ENCODE measurements at regions not wholly inside any gene's neighbourhood (a gene's known extent, or its start where the extent isn't known, plus 50 kb on each side); places are given as distances from the start of the nearest gene placed in this dataset.

DNA sequence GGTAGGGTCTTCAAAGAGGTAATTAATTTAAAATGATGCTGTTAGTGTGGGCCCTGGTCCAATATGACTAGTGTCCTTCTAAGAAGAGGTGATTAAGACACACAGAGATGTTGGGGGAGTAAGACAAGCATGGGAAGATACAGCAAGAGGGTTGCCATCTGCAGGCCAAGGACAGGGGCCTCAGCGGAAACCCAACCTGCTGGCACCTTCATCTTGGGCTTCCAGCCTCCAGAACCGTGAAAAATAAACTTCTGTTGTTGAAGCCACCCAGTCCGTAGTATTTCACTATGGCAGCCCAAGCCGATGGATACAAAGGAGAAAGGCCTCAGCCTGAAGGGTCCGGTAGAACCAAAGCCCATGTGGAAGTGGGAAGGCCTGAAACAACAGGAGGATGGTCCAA is 161.7 kb upstream of the UBE2E1 start:
- H3K23ac ChIP-seq (ENCODE audit: low read length): no peak overlapping the region
- H3K9me3 ChIP-seq (ENCODE audit: insufficient read depth, low read depth, low read length): no peaks in the 10 kb centered on the region
- no peak overlapping the region for H4K12ac ChIP-seq (ENCODE audit: low read depth, low read length)
- H3K4me2 ChIP-seq (ENCODE audit: low read length): no peak overlapping the region
- no peak for DNase-seq
- H3K18ac ChIP-seq (ENCODE audit: low read length): no peak overlapping the region
- no peak overlapping the region for H2AK5ac ChIP-seq (ENCODE audit: low read length)
- no peak overlapping the region for H3K14ac ChIP-seq (ENCODE audit: low read length)
- no peaks in the 10 kb centered on the region for H3K27me3 ChIP-seq (ENCODE audit: insufficient read depth, low read length)
- H4K91ac ChIP-seq (ENCODE audit: low read depth, low read length): no peak overlapping the region
- H3K36me3 ChIP-seq (ENCODE audit: control insufficient read depth in 1 of 2, insufficient read depth in 2 of 2, low read length in 2 of 2): no peaks in the 10 kb centered on the region
- H3K4me3 ChIP-seq (ENCODE audit: low read depth, low read length): no peak overlapping the region
- H3K27ac ChIP-seq (ENCODE audit: low read depth, low read length): no peak overlapping the region
- no peak overlapping the region for H2BK12ac ChIP-seq (ENCODE audit: low read length)
- no peak overlapping the region for H2AFZ ChIP-seq (ENCODE audit: insufficient read depth, low read length, poor library complexity)
- peaks cover 0 to 2% of the 10 kb centered on the region in 2 experiments for H3K4me1 ChIP-seq (ENCODE audit: control insufficient read depth in 1 of 2, insufficient read depth in 2 of 2, low read length in 2 of 2)
- H3K79me1 ChIP-seq (ENCODE audit: low read length): no peaks in the 10 kb centered on the region
- H3K4ac ChIP-seq (ENCODE audit: low read depth, low read length): no peak overlapping the region
- H4K8ac ChIP-seq (ENCODE audit: low read depth, low read length): no peak overlapping the region
- H3K79me2 ChIP-seq (ENCODE audit: control insufficient read depth, insufficient read depth, low read length, poor library complexity): no peaks in the 10 kb centered on the region
- H3K9ac ChIP-seq (ENCODE audit: low read length): no peak overlapping the region
- H2BK5ac ChIP-seq (ENCODE audit: low read depth, low read length, poor library complexity): no peak overlapping the region
- no CpG with 5 or more reads among the region's 5 CpGs for WGBS (ENCODE audit: extremely low coverage, insufficient coverage, insufficient read length)
- no peak overlapping the region for H2BK120ac ChIP-seq (ENCODE audit: insufficient read depth, low read length, poor library complexity)

DNA sequence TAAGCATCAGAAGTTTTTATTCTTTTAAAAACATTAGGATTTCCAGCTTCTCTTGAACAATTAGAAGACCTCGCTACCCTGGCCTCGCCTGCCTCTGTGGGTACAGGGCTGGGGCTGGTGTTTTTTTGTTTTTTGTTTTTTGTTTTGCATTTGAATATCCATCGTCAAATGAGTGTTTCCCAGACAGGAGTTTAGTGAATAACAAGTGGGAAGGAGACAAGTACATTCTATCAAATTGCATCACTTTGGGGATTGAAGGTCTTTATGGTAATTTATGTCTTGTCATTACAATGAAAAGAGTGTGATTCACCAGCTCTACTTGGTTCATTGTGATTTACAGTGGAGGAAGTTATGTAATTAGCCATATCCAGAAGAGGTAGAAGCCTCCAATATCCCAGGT is 161.1 kb upstream of the UBE2E1 start:
- no peak overlapping the region for H3K23ac ChIP-seq (ENCODE audit: low read length)
- peaks cover 0 to 2% of the 10 kb centered on the region in 2 experiments for H3K4me1 ChIP-seq (ENCODE audit: control insufficient read depth in 1 of 2, insufficient read depth in 2 of 2, low read length in 2 of 2)
- no peak overlapping the region for H4K8ac ChIP-seq (ENCODE audit: low read depth, low read length)
- no peak overlapping the region for H2BK12ac ChIP-seq (ENCODE audit: low read length)
- no peaks in the 10 kb centered on the region for H3K79me1 ChIP-seq (ENCODE audit: low read length)
- no peak overlapping the region for H3K4ac ChIP-seq (ENCODE audit: low read depth, low read length)
- H3K36me3 ChIP-seq (ENCODE audit: control insufficient read depth in 1 of 2, insufficient read depth in 2 of 2, low read length in 2 of 2): no peaks in the 10 kb centered on the region
- no peak overlapping the region for H3K18ac ChIP-seq (ENCODE audit: low read length)
- no peaks in the 10 kb centered on the region for H3K79me2 ChIP-seq (ENCODE audit: control insufficient read depth, insufficient read depth, low read length, poor library complexity)
- no CpG with 5 or more reads among the region's 3 CpGs for WGBS (ENCODE audit: extremely low coverage, insufficient coverage, insufficient read length)
- no peak overlapping the region for H3K9ac ChIP-seq (ENCODE audit: low read length)
- no peak overlapping the region for H3K4me2 ChIP-seq (ENCODE audit: low read length)
- no peak overlapping the region for H4K91ac ChIP-seq (ENCODE audit: low read depth, low read length)
- H2AFZ ChIP-seq (ENCODE audit: insufficient read depth, low read length, poor library complexity): no peak overlapping the region
- no peaks in the 10 kb centered on the region for H3K27me3 ChIP-seq (ENCODE audit: insufficient read depth, low read length)
- H3K14ac ChIP-seq (ENCODE audit: low read length): no peak overlapping the region
- no peaks in the 10 kb centered on the region for H3K9me3 ChIP-seq (ENCODE audit: insufficient read depth, low read depth, low read length)
- H3K27ac ChIP-seq (ENCODE audit: low read depth, low read length): no peak overlapping the region
- H2AK5ac ChIP-seq (ENCODE audit: low read length): no peak overlapping the region
- H2BK120ac ChIP-seq (ENCODE audit: insufficient read depth, low read length, poor library complexity): no peak overlapping the region
- no peak for DNase-seq
- H2BK5ac ChIP-seq (ENCODE audit: low read depth, low read length, poor library complexity): no peak overlapping the region
- no peak overlapping the region for H3K4me3 ChIP-seq (ENCODE audit: low read depth, low read length)
- H4K12ac ChIP-seq (ENCODE audit: low read depth, low read length): no peak overlapping the region

DNA sequence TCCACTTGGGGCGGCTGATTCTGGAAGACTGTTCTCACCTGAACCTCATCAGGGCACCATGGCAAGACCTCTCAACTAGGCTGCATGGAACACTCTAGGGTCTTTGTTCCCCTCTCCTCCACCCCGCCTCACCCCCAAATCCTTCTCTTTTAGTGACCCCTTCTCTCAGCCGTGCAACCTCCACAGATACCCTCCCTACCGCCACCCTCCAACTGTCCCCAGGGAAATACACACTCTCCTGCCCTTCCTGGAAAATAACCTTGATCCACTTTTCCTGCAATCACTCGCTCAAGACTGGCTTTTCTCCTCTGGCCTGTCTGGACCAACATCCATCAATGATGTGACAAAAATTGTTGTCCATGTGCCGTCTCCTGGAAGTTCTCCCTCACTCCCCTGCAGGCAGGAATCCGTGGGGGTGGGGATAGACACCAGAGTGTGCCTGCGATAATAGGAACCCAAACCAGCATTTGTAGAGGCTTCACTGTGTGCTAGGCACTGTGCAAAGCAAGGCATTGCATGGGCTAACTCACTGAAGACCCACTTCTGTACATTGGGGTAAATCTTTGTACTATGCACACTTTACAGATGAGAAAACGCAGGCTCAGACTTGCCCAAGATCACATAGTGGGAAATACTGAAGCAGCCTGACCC is 160.1 kb upstream of the UBE2E1 start:
- H3K4me1 ChIP-seq (ENCODE audit: control insufficient read depth in 1 of 2, insufficient read depth in 2 of 2, low read length in 2 of 2): peaks cover 0 to 2% of the 10 kb centered on the region in 2 experiments
- H3K18ac ChIP-seq (ENCODE audit: low read length): no peak overlapping the region
- H4K91ac ChIP-seq (ENCODE audit: low read depth, low read length): no peak overlapping the region
- H3K14ac ChIP-seq (ENCODE audit: low read length): no peak overlapping the region
- H3K27me3 ChIP-seq (ENCODE audit: insufficient read depth, low read length): no peaks in the 10 kb centered on the region
- H3K4ac ChIP-seq (ENCODE audit: low read depth, low read length): no peak overlapping the region
- no CpG with 5 or more reads among the region's 9 CpGs for WGBS (ENCODE audit: extremely low coverage, insufficient coverage, insufficient read length)
- H2BK12ac ChIP-seq (ENCODE audit: low read length): no peak overlapping the region
- H3K23ac ChIP-seq (ENCODE audit: low read length): no peak overlapping the region
- no peak overlapping the region for H2AK5ac ChIP-seq (ENCODE audit: low read length)
- H3K79me2 ChIP-seq (ENCODE audit: control insufficient read depth, insufficient read depth, low read length, poor library complexity): no peaks in the 10 kb centered on the region
- H3K9me3 ChIP-seq (ENCODE audit: insufficient read depth, low read depth, low read length): no peaks in the 10 kb centered on the region
- no peak overlapping the region for H3K4me2 ChIP-seq (ENCODE audit: low read length)
- no peak overlapping the region for H2BK120ac ChIP-seq (ENCODE audit: insufficient read depth, low read length, poor library complexity)
- no peak overlapping the region for H3K27ac ChIP-seq (ENCODE audit: low read depth, low read length)
- H2BK5ac ChIP-seq (ENCODE audit: low read depth, low read length, poor library complexity): no peak overlapping the region
- no peak overlapping the region for H3K4me3 ChIP-seq (ENCODE audit: low read depth, low read length)
- no peaks in the 10 kb centered on the region for H3K79me1 ChIP-seq (ENCODE audit: low read length)
- no peak overlapping the region for H4K8ac ChIP-seq (ENCODE audit: low read depth, low read length)
- H4K12ac ChIP-seq (ENCODE audit: low read depth, low read length): no peak overlapping the region
- no peaks in the 10 kb centered on the region for H3K36me3 ChIP-seq (ENCODE audit: control insufficient read depth in 1 of 2, insufficient read depth in 2 of 2, low read length in 2 of 2)
- H3K9ac ChIP-seq (ENCODE audit: low read length): no peak overlapping the region
- H2AFZ ChIP-seq (ENCODE audit: insufficient read depth, low read length, poor library complexity): no peak overlapping the region
- no peak for DNase-seq

DNA sequence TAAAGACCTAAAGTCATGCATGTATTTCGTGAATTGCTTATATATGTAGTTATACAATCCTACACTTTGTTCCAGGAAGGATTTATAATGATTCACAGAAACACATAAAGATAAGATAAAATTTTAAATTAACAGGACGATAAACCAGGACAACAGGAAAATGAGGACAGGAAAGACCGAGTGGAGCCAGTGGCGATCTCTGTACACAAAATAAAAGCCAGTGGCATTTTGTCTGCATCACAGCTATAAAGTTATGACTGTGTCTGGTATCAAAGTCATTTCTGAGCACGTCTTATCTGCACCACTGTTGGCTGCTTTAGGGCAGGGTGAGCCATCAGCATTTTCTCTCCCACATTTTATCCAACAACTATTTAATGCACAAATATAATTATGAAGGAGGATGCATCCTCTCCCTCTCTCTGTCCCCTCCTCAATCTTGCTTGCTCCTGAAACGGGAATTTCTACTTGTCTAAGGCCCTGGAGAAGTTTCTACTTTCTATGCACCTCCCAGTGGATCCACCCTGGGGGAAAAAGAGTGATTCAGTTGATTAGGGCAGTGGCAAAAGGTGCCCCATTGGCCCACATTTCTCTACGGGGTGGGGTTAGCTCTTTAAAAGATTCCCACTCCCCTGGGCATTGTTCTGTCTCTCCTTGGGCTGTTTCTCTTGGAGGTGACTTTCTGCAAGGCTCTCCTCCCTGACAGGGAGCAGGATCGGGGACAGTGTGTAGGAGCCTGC is 159.4 kb upstream of the UBE2E1 start:
- peaks cover 0 to 2% of the 10 kb centered on the region in 2 experiments for H3K4me1 ChIP-seq (ENCODE audit: control insufficient read depth in 1 of 2, insufficient read depth in 2 of 2, low read length in 2 of 2)
- peaks cover 2% of the 10 kb centered on the region for H3K9me3 ChIP-seq (ENCODE audit: insufficient read depth, low read depth, low read length)
- no peak overlapping the region for H3K4me2 ChIP-seq (ENCODE audit: low read length)
- WGBS (ENCODE audit: extremely low coverage, insufficient coverage, insufficient read length): no CpG with 5 or more reads among the region's 8 CpGs
- no peak overlapping the region for H2AFZ ChIP-seq (ENCODE audit: insufficient read depth, low read length, poor library complexity)
- DNase-seq: no peak
- no peak overlapping the region for H3K9ac ChIP-seq (ENCODE audit: low read length)
- H3K79me1 ChIP-seq (ENCODE audit: low read length): no peaks in the 10 kb centered on the region
- H3K23ac ChIP-seq (ENCODE audit: low read length): no peak overlapping the region
- H3K79me2 ChIP-seq (ENCODE audit: control insufficient read depth, insufficient read depth, low read length, poor library complexity): no peaks in the 10 kb centered on the region
- H2BK120ac ChIP-seq (ENCODE audit: insufficient read depth, low read length, poor library complexity): no peak overlapping the region
- no peak overlapping the region for H4K8ac ChIP-seq (ENCODE audit: low read depth, low read length)
- H3K4ac ChIP-seq (ENCODE audit: low read depth, low read length): no peak overlapping the region
- H2AK5ac ChIP-seq (ENCODE audit: low read length): no peak overlapping the region
- H2BK5ac ChIP-seq (ENCODE audit: low read depth, low read length, poor library complexity): no peak overlapping the region
- H3K14ac ChIP-seq (ENCODE audit: low read length): no peak overlapping the region
- H3K4me3 ChIP-seq (ENCODE audit: low read depth, low read length): no peak overlapping the region
- H4K91ac ChIP-seq (ENCODE audit: low read depth, low read length): no peak overlapping the region
- no peak overlapping the region for H3K18ac ChIP-seq (ENCODE audit: low read length)
- H3K36me3 ChIP-seq (ENCODE audit: control insufficient read depth in 1 of 2, insufficient read depth in 2 of 2, low read length in 2 of 2): no peaks in the 10 kb centered on the region
- H4K12ac ChIP-seq (ENCODE audit: low read depth, low read length): no peak overlapping the region
- no peaks in the 10 kb centered on the region for H3K27me3 ChIP-seq (ENCODE audit: insufficient read depth, low read length)
- H2BK12ac ChIP-seq (ENCODE audit: low read length): no peak overlapping the region
- no peak overlapping the region for H3K27ac ChIP-seq (ENCODE audit: low read depth, low read length)

All from trophoblast cell (in vitro differentiated cells and primary cell).